ENCODE measurements at regions not wholly inside any gene's neighbourhood (a gene's known extent, or its start where the extent isn't known, plus 50 kb on each side); places are given as distances from the start of the nearest gene placed in this dataset.

GRCh38 chr10:78904196-78904595, 164.6 kb upstream of the ZMIZ1 start:
- ATAC-seq (no peak), DNase-seq (no peak)
- intact Hi-C loops (cut with DNase I): no loop called here
- Histone ChIP-seq H3K9me3 (no peaks in the 10 kb centered on the region), H3K27ac (no peak overlapping the region), H3K4me3 (no peak overlapping the region), H3K4me1 (no peaks in the 10 kb centered on the region), H3K27me3 (no peaks in the 10 kb centered on the region), H3K36me3 (no peaks in the 10 kb centered on the region)
- no peak for TF ChIP-seq CTCF (IDR thresholded peaks at IDR 0.05)

- H3K9me3 ChIP-seq: no peaks in the 10 kb centered on the region
- ATAC-seq (no peak), DNase-seq (no peak)
- H3K4me3 ChIP-seq: no peak overlapping the region
- no peak overlapping the region for H3K27ac ChIP-seq
- no peaks in the 10 kb centered on the region for H3K27me3 ChIP-seq
- no peaks in the 10 kb centered on the region for H3K4me1 ChIP-seq
- H3K36me3 ChIP-seq: no peaks in the 10 kb centered on the region
- no peak for TF ChIP-seq CTCF (IDR thresholded peaks at IDR 0.05)
- intact Hi-C loops (cut with DNase I): no loop called here
Measured at GRCh38 chr10:78905015-78905956, 163.5 kb upstream of the ZMIZ1 start.

GRCh38 chr10:78905957-78906308, 162.8 kb upstream of the ZMIZ1 start:
- Histone ChIP-seq H3K4me1 (no peaks in the 10 kb centered on the region), H3K9me3 (no peaks in the 10 kb centered on the region), H3K36me3 (no peaks in the 10 kb centered on the region), H3K4me3 (no peak overlapping the region), H3K27me3 (no peaks in the 10 kb centered on the region), H3K27ac (no peak overlapping the region)
- ATAC-seq (no peak), DNase-seq (no peak)
- no peak for TF ChIP-seq CTCF (IDR thresholded peaks at IDR 0.05)
- intact Hi-C loops (cut with DNase I): no loop called here

GRCh38 chr10:78906734-78907390, 161.9 kb upstream of the ZMIZ1 start:
- H3K27me3 ChIP-seq: no peaks in the 10 kb centered on the region
- ATAC-seq (no peak), DNase-seq (no peak)
- no peaks in the 10 kb centered on the region for H3K36me3 ChIP-seq
- no peak overlapping the region for H3K4me3 ChIP-seq
- no peak overlapping the region for H3K27ac ChIP-seq
- no peaks in the 10 kb centered on the region for H3K9me3 ChIP-seq
- TF ChIP-seq CTCF (IDR thresholded peaks at IDR 0.05): no peak
- intact Hi-C loops (cut with DNase I): no loop called here
- no peaks in the 10 kb centered on the region for H3K4me1 ChIP-seq

- no peak for ATAC-seq
- Histone ChIP-seq H3K36me3 (no peaks in the 10 kb centered on the region), H3K27ac (no peak overlapping the region), H3K27me3 (no peaks in the 10 kb centered on the region), H3K9me3 (no peaks in the 10 kb centered on the region), H3K4me1 (no peaks in the 10 kb centered on the region), H3K4me3 (no peak overlapping the region)
- DNase-seq: no peak
- TF ChIP-seq CTCF (IDR thresholded peaks at IDR 0.05): no peak
- intact Hi-C loops (cut with DNase I): no loop called here
Measured at GRCh38 chr10:78907551-78908211, 161.1 kb upstream of the ZMIZ1 start.

Data from left lung (tissue), 4 donors.